ENCODE measurements at regions not wholly inside any gene's neighbourhood (a gene's known extent, or its start where the extent isn't known, plus 50 kb on each side); places are given as distances from the start of the nearest gene placed in this dataset.

GRCh38 chr19:27722625-27723024, 1490.3 kb downstream of the UQCRFS1 start:
- Histone ChIP-seq H3K9me3 (peaks cover 0 to 21% (median 6%) of the 10 kb centered on the region in 4 donors), H3K27me3 (no peaks in the 10 kb centered on the region), H3K27ac (no peak overlapping the region), H3K36me3 (no peaks in the 10 kb centered on the region), H3K4me3 (no peak overlapping the region), H3K4me1 (no peaks in the 10 kb centered on the region)
- intact Hi-C loops (cut with DNase I) = no loop called here
- ATAC-seq = no peak
- DNase-seq = no peak
- WGBS (ENCODE audit: insufficient coverage, low coverage, low lambda C conversion rate, missing lambda C conversion rate) = 79% methylated on average over 4 of the region's 4 CpGs
- TF ChIP-seq POLR2A (IDR thresholded peaks at IDR 0.05) = no peak
- TF ChIP-seq, protein P1, sequence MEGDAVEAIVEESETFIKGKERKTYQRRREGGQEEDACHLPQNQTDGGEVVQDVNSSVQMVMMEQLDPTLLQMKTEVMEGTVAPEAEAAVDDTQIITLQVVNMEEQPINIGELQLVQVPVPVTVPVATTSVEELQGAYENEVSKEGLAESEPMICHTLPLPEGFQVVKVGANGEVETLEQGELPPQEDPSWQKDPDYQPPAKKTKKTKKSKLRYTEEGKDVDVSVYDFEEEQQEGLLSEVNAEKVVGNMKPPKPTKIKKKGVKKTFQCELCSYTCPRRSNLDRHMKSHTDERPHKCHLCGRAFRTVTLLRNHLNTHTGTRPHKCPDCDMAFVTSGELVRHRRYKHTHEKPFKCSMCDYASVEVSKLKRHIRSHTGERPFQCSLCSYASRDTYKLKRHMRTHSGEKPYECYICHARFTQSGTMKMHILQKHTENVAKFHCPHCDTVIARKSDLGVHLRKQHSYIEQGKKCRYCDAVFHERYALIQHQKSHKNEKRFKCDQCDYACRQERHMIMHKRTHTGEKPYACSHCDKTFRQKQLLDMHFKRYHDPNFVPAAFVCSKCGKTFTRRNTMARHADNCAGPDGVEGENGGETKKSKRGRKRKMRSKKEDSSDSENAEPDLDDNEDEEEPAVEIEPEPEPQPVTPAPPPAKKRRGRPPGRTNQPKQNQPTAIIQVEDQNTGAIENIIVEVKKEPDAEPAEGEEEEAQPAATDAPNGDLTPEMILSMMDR (IDR thresholded peaks at IDR 0.05) = no peak

GRCh38 chr19:27720155-27720554, 1492.8 kb downstream of the UQCRFS1 start:
- no peaks in the 10 kb centered on the region for H3K27me3 ChIP-seq
- intact Hi-C loops (cut with DNase I) = no loop called here
- DNase-seq = no peak
- 63% methylated on average over 3 of the region's 5 CpGs for WGBS (ENCODE audit: insufficient coverage, low coverage, low lambda C conversion rate, missing lambda C conversion rate)
- peaks cover 0 to 19% (median 3%) of the 10 kb centered on the region in 4 donors for H3K9me3 ChIP-seq
- no peaks in the 10 kb centered on the region for H3K36me3 ChIP-seq
- ATAC-seq = no peak
- no peak overlapping the region for H3K4me3 ChIP-seq
- TF ChIP-seq, protein P1 (IDR thresholded peaks at IDR 0.05) = no peak
- TF ChIP-seq POLR2A (IDR thresholded peaks at IDR 0.05) = no peak
- no peak overlapping the region for H3K27ac ChIP-seq
- no peaks in the 10 kb centered on the region for H3K4me1 ChIP-seq

DNA sequence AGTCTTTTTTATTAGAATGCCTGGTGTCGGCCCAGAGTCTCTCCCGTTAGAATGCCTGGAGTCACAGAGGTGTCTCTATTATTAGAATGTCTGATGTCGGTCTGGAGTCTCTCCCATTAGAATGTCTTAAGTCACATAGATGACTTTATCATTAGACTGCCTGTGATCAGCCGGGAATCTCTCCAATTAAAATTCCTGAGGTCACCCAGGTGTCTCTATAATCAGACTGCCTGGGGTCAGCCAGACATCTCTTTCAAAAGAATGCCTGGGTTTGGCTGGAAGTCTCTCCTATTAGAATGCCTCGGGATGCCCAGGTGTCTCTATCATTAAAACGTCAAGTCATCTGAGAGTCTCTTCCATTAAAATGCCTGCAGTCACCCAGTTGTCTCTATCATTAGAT, 1493.9 kb downstream of the UQCRFS1 start:
- DNase-seq (no peak), ATAC-seq (no peak)
- 73% methylated on average over 4 of the region's 6 CpGs for WGBS (ENCODE audit: insufficient coverage, low coverage, low lambda C conversion rate, missing lambda C conversion rate)
- Histone ChIP-seq H3K36me3 (no peaks in the 10 kb centered on the region), H3K27ac (no peak overlapping the region), H3K9me3 (peaks cover 0 to 24% (median 3%) of the 10 kb centered on the region in 4 donors), H3K27me3 (no peaks in the 10 kb centered on the region), H3K4me3 (no peak overlapping the region), H3K4me1 (no peaks in the 10 kb centered on the region)
- TF ChIP-seq, protein P1 (IDR thresholded peaks at IDR 0.05) = no peak
- TF ChIP-seq POLR2A (IDR thresholded peaks at IDR 0.05) = no peak
- intact Hi-C loops (cut with DNase I) = no loop called here

GRCh38 chr19:27718234-27718633, 1494.7 kb downstream of the UQCRFS1 start:
- no peaks in the 10 kb centered on the region for H3K4me1 ChIP-seq
- H3K27me3 ChIP-seq = no peaks in the 10 kb centered on the region
- peaks cover 0 to 17% (median 3%) of the 10 kb centered on the region in 4 donors for H3K9me3 ChIP-seq
- WGBS (ENCODE audit: insufficient coverage, low coverage, low lambda C conversion rate, missing lambda C conversion rate) = 38% methylated on average over 2 of the region's 4 CpGs
- intact Hi-C loops (cut with DNase I) = no loop called here
- H3K27ac ChIP-seq = no peak overlapping the region
- H3K4me3 ChIP-seq = no peak overlapping the region
- no peak for TF ChIP-seq POLR2A (IDR thresholded peaks at IDR 0.05)
- TF ChIP-seq, protein P1 (IDR thresholded peaks at IDR 0.05) = no peak
- DNase-seq = no peak
- no peaks in the 10 kb centered on the region for H3K36me3 ChIP-seq
- no peak for ATAC-seq

GRCh38 chr19:27717825-27718224, 1495.1 kb downstream of the UQCRFS1 start:
- ATAC-seq (no peak), DNase-seq (no peak)
- H3K4me1 ChIP-seq = no peaks in the 10 kb centered on the region
- intact Hi-C loops (cut with DNase I) = no loop called here
- peaks cover 0 to 13% (median 3%) of the 10 kb centered on the region in 4 donors for H3K9me3 ChIP-seq
- no peaks in the 10 kb centered on the region for H3K27me3 ChIP-seq
- H3K36me3 ChIP-seq = no peaks in the 10 kb centered on the region
- TF ChIP-seq POLR2A (IDR thresholded peaks at IDR 0.05) = no peak
- TF ChIP-seq, protein P1 (IDR thresholded peaks at IDR 0.05) = no peak
- no peak overlapping the region for H3K27ac ChIP-seq
- no peak overlapping the region for H3K4me3 ChIP-seq
